WTC11 (cell line): ENCODE measurements at regions not wholly inside any gene's neighbourhood (a gene's known extent, or its start where the extent isn't known, plus 50 kb on each side); places are given as distances from the start of the nearest gene placed in this dataset.
"Not testable (repeated sequence)": the region's sequence is repeated elsewhere in the genome, so short reads cannot be mapped to it uniquely, and the experiment has no call there.

Experiments used
- ATAC-seq: fragments of 200-7000 bp; cut with Tn5 transposase; 2 replicates; pipeline ENCODE4 v1.10.0; 2021; ENCODE audit warnings: mild to moderate bottlenecking, moderate library complexity
- CTCF ChIA-PET: fragments of 300-600 bp; sonication (Branson Sonifier 250); formaldehyde crosslinking; loops from one replicate; lab custom pipeline; 2021; ENCODE audit warnings: antibody characterized with exemption; lab: Charles Lee
- POLR2A ChIA-PET: fragments of 350-600 bp; sonication (Branson Sonifier 250); formaldehyde crosslinking; loops from one replicate; lab custom pipeline; 2021; ENCODE audit warnings: antibody characterized with exemption; lab: Charles Lee
- DNase-seq: peaks from one replicate; pipeline ENCODE4 v3.0.0; 2021; ENCODE audit warnings: low spot score
- H3K27ac Mint-ChIP-seq: 2 replicates; pipeline ENCODE4 v1.8.0; 2021; ENCODE audit warnings: mixed read lengths
- H3K27me3 Mint-ChIP-seq: 2 replicates; pipeline ENCODE4 v1.8.0; 2021; ENCODE audit warnings: low read depth, mild to moderate bottlenecking, moderate library complexity, mixed read lengths
- H3K36me3 Mint-ChIP-seq: 2 replicates; pipeline ENCODE4 v1.8.0; 2021; ENCODE audit warnings: mixed read lengths
- H3K4me1 Mint-ChIP-seq: 2 replicates; pipeline ENCODE4 v1.8.0; 2022; ENCODE audit warnings: mixed read lengths
- H3K4me3 Mint-ChIP-seq: 2 replicates; pipeline ENCODE4 v1.8.0; 2021; ENCODE audit warnings: mild to moderate bottlenecking, moderate library complexity, mixed read lengths
- H3K9me3 Mint-ChIP-seq: 2 replicates; pipeline ENCODE4 v1.8.0; 2021; ENCODE audit warnings: mixed read lengths
- ETV6 ChIP-seq: sonication (generic); formaldehyde crosslinking; IDR thresholded peaks from 2 replicates; pipeline ENCODE4 v1.8.1; 2022; ENCODE audit warnings: mild to moderate bottlenecking, missing genetic modification reagents
- FOXK1 ChIP-seq: sonication (generic); formaldehyde crosslinking; IDR thresholded peaks from 2 replicates; pipeline ENCODE4 v1.8.0; 2022; ENCODE audit warnings: mild to moderate bottlenecking, moderate library complexity, missing genetic modification reagents
- KAT7 ChIP-seq: sonication (generic); formaldehyde crosslinking; IDR thresholded peaks from 2 replicates; pipeline ENCODE4 v1.8.1; 2023; ENCODE audit warnings: missing genetic modification reagents, mild to moderate bottlenecking, borderline replicate concordance
- MXD4 ChIP-seq: fragments of 250-450 bp; sonication (Bioruptor Pico); IDR thresholded peaks from 2 replicates; pipeline ENCODE4 v1.8.0; 2021; ENCODE audit warnings: mild to moderate bottlenecking, moderate library complexity, borderline replicate concordance
- NFATC4 ChIP-seq: fragments of 250-450 bp; sonication (Bioruptor Pico); IDR thresholded peaks from 2 replicates; pipeline ENCODE4 v1.9.0; 2021; ENCODE audit warnings: mild to moderate bottlenecking
- NR2C2 ChIP-seq: sonication (generic); formaldehyde crosslinking; IDR thresholded peaks from 2 replicates; pipeline ENCODE4 v1.8.0; 2022; ENCODE audit warnings: mild to moderate bottlenecking, missing genetic modification reagents
- RORB ChIP-seq: fragments of 250-450 bp; sonication (Bioruptor Pico); IDR thresholded peaks from 2 replicates; pipeline ENCODE4 v1.9.0; 2021; ENCODE audit warnings: mild to moderate bottlenecking
- TEAD1 ChIP-seq: sonication (generic); formaldehyde crosslinking; IDR thresholded peaks from 2 replicates; pipeline ENCODE4 v1.8.0; 2022; ENCODE audit warnings: mild to moderate bottlenecking, missing genetic modification reagents
- ZNF423 ChIP-seq: fragments of 250-450 bp; sonication (Bioruptor Pico); IDR thresholded peaks from 2 replicates; pipeline ENCODE4 v2.1.2; 2022; ENCODE audit warnings: mild to moderate bottlenecking, moderate library complexity
- ZNF671 ChIP-seq: fragments of 250-450 bp; sonication (Bioruptor Pico); IDR thresholded peaks from 2 replicates; pipeline ENCODE4 v1.8.0; 2021; ENCODE audit warnings: mild to moderate bottlenecking
- TF ChIP-seq, protein P1 (sequence below): fragments of 250-450 bp; sonication (Bioruptor Pico); IDR thresholded peaks from 2 replicates; pipeline ENCODE4 v1.9.0; 2021; ENCODE audit warnings: mild to moderate bottlenecking, borderline replicate concordance
- TF ChIP-seq, protein P2 (sequence below): sonication (generic); formaldehyde crosslinking; IDR thresholded peaks from 2 replicates; pipeline ENCODE4 v1.8.1; 2023; ENCODE audit warnings: mild to moderate bottlenecking, missing genetic modification reagents, moderate library complexity
- TF ChIP-seq, protein P3 (sequence below): sonication (generic); formaldehyde crosslinking; IDR thresholded peaks from 2 replicates; pipeline ENCODE4 v1.8.0; 2022; ENCODE audit warnings: mild to moderate bottlenecking, missing genetic modification reagents
- TF ChIP-seq, protein P4 (sequence below): fragments of 200-600 bp; IDR thresholded peaks from 2 replicates; pipeline ENCODE4 v1.8.0; 2022; ENCODE audit warnings: antibody characterized with exemption
- TF ChIP-seq, protein P5 (sequence below): sonication (generic); formaldehyde crosslinking; IDR thresholded peaks from 2 replicates; pipeline ENCODE4 v1.8.0; 2023; ENCODE audit warnings: mild to moderate bottlenecking, missing genetic modification reagents
- TF ChIP-seq, protein P6 (sequence below): sonication (generic); formaldehyde crosslinking; IDR thresholded peaks from 2 replicates; pipeline ENCODE4 v1.8.0; 2022; ENCODE audit warnings: mild to moderate bottlenecking, missing genetic modification reagents
- TF ChIP-seq, protein P7 (sequence below): sonication (generic); formaldehyde crosslinking; IDR thresholded peaks from 2 replicates; pipeline ENCODE4 v1.8.0; 2023; ENCODE audit warnings: missing genetic modification reagents
- TF ChIP-seq, protein P8 (sequence below): sonication (generic); formaldehyde crosslinking; IDR thresholded peaks from 2 replicates; pipeline ENCODE4 v1.8.1; 2023; ENCODE audit warnings: mild to moderate bottlenecking, missing genetic modification reagents, moderate library complexity
- TF ChIP-seq, protein P9 (sequence below): fragments of 250-450 bp; sonication (Bioruptor Pico); IDR thresholded peaks from 2 replicates; pipeline ENCODE4 v1.9.0; 2021; ENCODE audit warnings: mild to moderate bottlenecking

DNA sequence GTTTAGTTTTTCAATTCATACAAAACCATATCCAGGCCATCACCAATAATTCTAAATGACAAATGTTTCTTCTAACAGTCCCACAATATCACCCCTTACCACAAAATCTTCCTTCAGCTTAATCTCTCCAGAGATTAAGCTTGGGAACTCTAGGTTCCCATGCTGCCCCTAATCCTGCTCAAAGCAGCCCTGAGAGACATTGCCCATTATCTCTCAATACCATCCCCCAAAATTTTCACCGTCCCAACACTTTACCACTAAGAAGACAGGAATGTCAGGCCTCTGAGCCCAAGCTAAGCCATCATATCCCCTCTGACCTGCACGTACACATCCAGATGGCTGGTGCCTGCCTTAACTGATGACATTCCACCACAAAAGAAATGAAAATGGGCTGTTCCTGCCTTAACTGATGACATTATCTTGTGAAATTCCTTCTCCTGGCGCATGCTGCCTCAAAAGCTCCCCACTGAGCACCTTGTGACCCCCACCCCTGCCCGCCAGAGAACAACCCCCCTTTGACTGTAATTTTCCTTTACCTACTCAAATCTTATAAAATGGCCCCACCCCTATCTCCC lies 1530.9 kb upstream of the SPRY2 start:
- Mint-ChIP-seq H3K36me3 (peaks cover 39% of the 10 kb centered on the region), H3K9me3 (peaks cover 37% of the 10 kb centered on the region), H3K4me1 (peaks cover 64% of the 10 kb centered on the region), H3K27ac (peak overlapping the region; percentile 75)
- TF ChIP-seq TEAD1 (peak; percentile 56; the same call in 1 of the 2 replicates), FOXK1 (peak; percentile 53; the same call in 1 of the 2 replicates)
- ATAC-seq, H3K4me3 Mint-ChIP-seq, H3K27me3 Mint-ChIP-seq, DNase-seq, POLR2A ChIA-PET: not testable (repeated sequence)
- CTCF ChIA-PET = interaction anchor here (0.9 to 1.6 kb wide), 4 partner anchors 12 to 384 kb away, joined by 3 to 17 read pairs (median 10); no protein-coding TSS in a partner anchor

DNA sequence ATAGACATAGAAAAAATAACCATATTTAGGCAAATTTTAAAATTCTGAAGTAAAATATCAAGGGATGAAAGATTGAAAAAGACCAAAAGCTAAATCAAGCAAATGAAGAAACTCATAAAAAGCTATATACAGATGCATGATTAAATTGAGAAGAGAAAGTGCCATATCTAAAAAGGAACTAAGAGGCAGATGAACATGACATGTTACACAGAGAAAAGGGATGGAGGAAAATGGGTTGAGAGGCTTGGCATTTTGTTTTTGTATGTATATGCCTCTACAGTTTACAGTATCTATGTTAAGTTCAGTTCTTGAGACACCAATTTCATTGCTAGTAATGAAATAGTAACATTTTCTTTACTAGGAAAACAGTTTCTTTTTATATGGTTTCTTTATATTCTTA lies 1507.4 kb upstream of the SPRY2 start:
- Mint-ChIP-seq H3K27me3 (no peaks in the 10 kb centered on the region), H3K27ac (no peak overlapping the region), H3K36me3 (no peaks in the 10 kb centered on the region), H3K9me3 (no peaks in the 10 kb centered on the region), H3K4me3 (no peak overlapping the region), H3K4me1 (peaks cover 19% of the 10 kb centered on the region)
- CTCF ChIA-PET = no interaction called here
- ATAC-seq (no peak), DNase-seq (no peak)
- POLR2A ChIA-PET = no interaction called here
- TF ChIP-seq NR2C2 (CRISPR knock-in tag) = no peak
- no peak for TF ChIP-seq RORB (CRISPR knock-in tag)
- TF ChIP-seq, protein P1, sequence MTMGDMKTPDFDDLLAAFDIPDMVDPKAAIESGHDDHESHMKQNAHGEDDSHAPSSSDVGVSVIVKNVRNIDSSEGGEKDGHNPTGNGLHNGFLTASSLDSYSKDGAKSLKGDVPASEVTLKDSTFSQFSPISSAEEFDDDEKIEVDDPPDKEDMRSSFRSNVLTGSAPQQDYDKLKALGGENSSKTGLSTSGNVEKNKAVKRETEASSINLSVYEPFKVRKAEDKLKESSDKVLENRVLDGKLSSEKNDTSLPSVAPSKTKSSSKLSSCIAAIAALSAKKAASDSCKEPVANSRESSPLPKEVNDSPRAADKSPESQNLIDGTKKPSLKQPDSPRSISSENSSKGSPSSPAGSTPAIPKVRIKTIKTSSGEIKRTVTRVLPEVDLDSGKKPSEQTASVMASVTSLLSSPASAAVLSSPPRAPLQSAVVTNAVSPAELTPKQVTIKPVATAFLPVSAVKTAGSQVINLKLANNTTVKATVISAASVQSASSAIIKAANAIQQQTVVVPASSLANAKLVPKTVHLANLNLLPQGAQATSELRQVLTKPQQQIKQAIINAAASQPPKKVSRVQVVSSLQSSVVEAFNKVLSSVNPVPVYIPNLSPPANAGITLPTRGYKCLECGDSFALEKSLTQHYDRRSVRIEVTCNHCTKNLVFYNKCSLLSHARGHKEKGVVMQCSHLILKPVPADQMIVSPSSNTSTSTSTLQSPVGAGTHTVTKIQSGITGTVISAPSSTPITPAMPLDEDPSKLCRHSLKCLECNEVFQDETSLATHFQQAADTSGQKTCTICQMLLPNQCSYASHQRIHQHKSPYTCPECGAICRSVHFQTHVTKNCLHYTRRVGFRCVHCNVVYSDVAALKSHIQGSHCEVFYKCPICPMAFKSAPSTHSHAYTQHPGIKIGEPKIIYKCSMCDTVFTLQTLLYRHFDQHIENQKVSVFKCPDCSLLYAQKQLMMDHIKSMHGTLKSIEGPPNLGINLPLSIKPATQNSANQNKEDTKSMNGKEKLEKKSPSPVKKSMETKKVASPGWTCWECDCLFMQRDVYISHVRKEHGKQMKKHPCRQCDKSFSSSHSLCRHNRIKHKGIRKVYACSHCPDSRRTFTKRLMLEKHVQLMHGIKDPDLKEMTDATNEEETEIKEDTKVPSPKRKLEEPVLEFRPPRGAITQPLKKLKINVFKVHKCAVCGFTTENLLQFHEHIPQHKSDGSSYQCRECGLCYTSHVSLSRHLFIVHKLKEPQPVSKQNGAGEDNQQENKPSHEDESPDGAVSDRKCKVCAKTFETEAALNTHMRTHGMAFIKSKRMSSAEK = no peak
- TF ChIP-seq MXD4 (CRISPR knock-in tag) = no peak
- TF ChIP-seq, protein P2, sequence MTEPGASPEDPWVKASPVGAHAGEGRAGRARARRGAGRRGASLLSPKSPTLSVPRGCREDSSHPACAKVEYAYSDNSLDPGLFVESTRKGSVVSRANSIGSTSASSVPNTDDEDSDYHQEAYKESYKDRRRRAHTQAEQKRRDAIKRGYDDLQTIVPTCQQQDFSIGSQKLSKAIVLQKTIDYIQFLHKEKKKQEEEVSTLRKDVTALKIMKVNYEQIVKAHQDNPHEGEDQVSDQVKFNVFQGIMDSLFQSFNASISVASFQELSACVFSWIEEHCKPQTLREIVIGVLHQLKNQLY (CRISPR knock-in tag) = no peak
- TF ChIP-seq KAT7 (CRISPR knock-in tag) = no peak
- TF ChIP-seq, protein P3, sequence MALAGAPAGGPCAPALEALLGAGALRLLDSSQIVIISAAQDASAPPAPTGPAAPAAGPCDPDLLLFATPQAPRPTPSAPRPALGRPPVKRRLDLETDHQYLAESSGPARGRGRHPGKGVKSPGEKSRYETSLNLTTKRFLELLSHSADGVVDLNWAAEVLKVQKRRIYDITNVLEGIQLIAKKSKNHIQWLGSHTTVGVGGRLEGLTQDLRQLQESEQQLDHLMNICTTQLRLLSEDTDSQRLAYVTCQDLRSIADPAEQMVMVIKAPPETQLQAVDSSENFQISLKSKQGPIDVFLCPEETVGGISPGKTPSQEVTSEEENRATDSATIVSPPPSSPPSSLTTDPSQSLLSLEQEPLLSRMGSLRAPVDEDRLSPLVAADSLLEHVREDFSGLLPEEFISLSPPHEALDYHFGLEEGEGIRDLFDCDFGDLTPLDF (CRISPR knock-in tag) = no peak
- TF ChIP-seq ZNF423 (CRISPR knock-in tag) = no peak
- TF ChIP-seq NFATC4 = no peak
- TF ChIP-seq, protein P4, sequence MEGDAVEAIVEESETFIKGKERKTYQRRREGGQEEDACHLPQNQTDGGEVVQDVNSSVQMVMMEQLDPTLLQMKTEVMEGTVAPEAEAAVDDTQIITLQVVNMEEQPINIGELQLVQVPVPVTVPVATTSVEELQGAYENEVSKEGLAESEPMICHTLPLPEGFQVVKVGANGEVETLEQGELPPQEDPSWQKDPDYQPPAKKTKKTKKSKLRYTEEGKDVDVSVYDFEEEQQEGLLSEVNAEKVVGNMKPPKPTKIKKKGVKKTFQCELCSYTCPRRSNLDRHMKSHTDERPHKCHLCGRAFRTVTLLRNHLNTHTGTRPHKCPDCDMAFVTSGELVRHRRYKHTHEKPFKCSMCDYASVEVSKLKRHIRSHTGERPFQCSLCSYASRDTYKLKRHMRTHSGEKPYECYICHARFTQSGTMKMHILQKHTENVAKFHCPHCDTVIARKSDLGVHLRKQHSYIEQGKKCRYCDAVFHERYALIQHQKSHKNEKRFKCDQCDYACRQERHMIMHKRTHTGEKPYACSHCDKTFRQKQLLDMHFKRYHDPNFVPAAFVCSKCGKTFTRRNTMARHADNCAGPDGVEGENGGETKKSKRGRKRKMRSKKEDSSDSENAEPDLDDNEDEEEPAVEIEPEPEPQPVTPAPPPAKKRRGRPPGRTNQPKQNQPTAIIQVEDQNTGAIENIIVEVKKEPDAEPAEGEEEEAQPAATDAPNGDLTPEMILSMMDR = no peak
- TF ChIP-seq, protein P5, sequence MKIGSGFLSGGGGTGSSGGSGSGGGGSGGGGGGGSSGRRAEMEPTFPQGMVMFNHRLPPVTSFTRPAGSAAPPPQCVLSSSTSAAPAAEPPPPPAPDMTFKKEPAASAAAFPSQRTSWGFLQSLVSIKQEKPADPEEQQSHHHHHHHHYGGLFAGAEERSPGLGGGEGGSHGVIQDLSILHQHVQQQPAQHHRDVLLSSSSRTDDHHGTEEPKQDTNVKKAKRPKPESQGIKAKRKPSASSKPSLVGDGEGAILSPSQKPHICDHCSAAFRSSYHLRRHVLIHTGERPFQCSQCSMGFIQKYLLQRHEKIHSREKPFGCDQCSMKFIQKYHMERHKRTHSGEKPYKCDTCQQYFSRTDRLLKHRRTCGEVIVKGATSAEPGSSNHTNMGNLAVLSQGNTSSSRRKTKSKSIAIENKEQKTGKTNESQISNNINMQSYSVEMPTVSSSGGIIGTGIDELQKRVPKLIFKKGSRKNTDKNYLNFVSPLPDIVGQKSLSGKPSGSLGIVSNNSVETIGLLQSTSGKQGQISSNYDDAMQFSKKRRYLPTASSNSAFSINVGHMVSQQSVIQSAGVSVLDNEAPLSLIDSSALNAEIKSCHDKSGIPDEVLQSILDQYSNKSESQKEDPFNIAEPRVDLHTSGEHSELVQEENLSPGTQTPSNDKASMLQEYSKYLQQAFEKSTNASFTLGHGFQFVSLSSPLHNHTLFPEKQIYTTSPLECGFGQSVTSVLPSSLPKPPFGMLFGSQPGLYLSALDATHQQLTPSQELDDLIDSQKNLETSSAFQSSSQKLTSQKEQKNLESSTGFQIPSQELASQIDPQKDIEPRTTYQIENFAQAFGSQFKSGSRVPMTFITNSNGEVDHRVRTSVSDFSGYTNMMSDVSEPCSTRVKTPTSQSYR (CRISPR knock-in tag) = no peak
- TF ChIP-seq, protein P6, sequence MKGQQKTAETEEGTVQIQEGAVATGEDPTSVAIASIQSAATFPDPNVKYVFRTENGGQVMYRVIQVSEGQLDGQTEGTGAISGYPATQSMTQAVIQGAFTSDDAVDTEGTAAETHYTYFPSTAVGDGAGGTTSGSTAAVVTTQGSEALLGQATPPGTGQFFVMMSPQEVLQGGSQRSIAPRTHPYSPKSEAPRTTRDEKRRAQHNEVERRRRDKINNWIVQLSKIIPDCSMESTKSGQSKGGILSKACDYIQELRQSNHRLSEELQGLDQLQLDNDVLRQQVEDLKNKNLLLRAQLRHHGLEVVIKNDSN (CRISPR knock-in tag) = no peak
- no peak for TF ChIP-seq ETV6 (CRISPR knock-in tag)
- TF ChIP-seq, protein P7, sequence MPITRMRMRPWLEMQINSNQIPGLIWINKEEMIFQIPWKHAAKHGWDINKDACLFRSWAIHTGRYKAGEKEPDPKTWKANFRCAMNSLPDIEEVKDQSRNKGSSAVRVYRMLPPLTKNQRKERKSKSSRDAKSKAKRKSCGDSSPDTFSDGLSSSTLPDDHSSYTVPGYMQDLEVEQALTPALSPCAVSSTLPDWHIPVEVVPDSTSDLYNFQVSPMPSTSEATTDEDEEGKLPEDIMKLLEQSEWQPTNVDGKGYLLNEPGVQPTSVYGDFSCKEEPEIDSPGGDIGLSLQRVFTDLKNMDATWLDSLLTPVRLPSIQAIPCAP = no peak
- TF ChIP-seq, protein P8, sequence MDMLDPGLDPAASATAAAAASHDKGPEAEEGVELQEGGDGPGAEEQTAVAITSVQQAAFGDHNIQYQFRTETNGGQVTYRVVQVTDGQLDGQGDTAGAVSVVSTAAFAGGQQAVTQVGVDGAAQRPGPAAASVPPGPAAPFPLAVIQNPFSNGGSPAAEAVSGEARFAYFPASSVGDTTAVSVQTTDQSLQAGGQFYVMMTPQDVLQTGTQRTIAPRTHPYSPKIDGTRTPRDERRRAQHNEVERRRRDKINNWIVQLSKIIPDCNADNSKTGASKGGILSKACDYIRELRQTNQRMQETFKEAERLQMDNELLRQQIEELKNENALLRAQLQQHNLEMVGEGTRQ = no peak
- no peak for TF ChIP-seq ZNF671 (CRISPR knock-in tag)
- TF ChIP-seq, protein P9, sequence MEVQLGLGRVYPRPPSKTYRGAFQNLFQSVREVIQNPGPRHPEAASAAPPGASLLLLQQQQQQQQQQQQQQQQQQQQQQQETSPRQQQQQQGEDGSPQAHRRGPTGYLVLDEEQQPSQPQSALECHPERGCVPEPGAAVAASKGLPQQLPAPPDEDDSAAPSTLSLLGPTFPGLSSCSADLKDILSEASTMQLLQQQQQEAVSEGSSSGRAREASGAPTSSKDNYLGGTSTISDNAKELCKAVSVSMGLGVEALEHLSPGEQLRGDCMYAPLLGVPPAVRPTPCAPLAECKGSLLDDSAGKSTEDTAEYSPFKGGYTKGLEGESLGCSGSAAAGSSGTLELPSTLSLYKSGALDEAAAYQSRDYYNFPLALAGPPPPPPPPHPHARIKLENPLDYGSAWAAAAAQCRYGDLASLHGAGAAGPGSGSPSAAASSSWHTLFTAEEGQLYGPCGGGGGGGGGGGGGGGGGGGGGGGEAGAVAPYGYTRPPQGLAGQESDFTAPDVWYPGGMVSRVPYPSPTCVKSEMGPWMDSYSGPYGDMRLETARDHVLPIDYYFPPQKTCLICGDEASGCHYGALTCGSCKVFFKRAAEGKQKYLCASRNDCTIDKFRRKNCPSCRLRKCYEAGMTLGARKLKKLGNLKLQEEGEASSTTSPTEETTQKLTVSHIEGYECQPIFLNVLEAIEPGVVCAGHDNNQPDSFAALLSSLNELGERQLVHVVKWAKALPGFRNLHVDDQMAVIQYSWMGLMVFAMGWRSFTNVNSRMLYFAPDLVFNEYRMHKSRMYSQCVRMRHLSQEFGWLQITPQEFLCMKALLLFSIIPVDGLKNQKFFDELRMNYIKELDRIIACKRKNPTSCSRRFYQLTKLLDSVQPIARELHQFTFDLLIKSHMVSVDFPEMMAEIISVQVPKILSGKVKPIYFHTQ (CRISPR knock-in tag) = no peak
